HG03108 (cell line): ENCODE measurements at regions not wholly inside any gene's neighbourhood (a gene's known extent, or its start where the extent isn't known, plus 50 kb on each side); places are given as distances from the start of the nearest gene placed in this dataset.

ENCODE experiments used
- ATAC-seq: cut with Tn5 transposase; IDR thresholded peaks from one replicate; pipeline ENCODE4 v1.9.1; 2021; ENCODE audit warnings: moderate library complexity; ENCODE audit not compliant: unreplicated experiment

- ATAC-seq: no peak
Observed at GRCh38 chr10:110431659-110432058, 66.0 kb upstream of the DUSP5 start.

- no peak for ATAC-seq
Observed at GRCh38 chr10:110432084-110432483, 65.6 kb upstream of the DUSP5 start.

GRCh38 chr10:110432814-110433565, 64.7 kb upstream of the DUSP5 start:
- no peak for ATAC-seq

GRCh38 chr10:110433740-110434139, 64.0 kb upstream of the DUSP5 start:
- ATAC-seq: no peak

GRCh38 chr10:110434489-110435096, 63.1 kb upstream of the DUSP5 start:
- no peak for ATAC-seq

GRCh38 chr10:110436554-110437350, 61.0 kb upstream of the DUSP5 start:
- no peak for ATAC-seq

GRCh38 chr10:110437351-110437605, 60.4 kb upstream of the DUSP5 start:
- ATAC-seq: no peak

- no peak for ATAC-seq
Observed at GRCh38 chr10:110437761-110438341, 59.9 kb upstream of the DUSP5 start.

- no peak for ATAC-seq
Observed at GRCh38 chr10:110442746-110443145, 55.0 kb upstream of the DUSP5 start.

GRCh38 chr10:110443239-110444003, 54.3 kb upstream of the DUSP5 start:
- no peak for ATAC-seq

GRCh38 chr10:110444004-110444337, 53.7 kb upstream of the DUSP5 start:
- no peak for ATAC-seq

- ATAC-seq: no peak
Observed at GRCh38 chr10:110445871-110446270, 51.8 kb upstream of the DUSP5 start.

GRCh38 chr10:110446277-110446676, 51.4 kb upstream of the DUSP5 start:
- no peak for ATAC-seq

GRCh38 chr10:110446954-110447608, 50.6 kb upstream of the DUSP5 start:
- no peak for ATAC-seq

GRCh38 chr10:110447886-110448285, 49.8 kb upstream of the DUSP5 start:
- no peak for ATAC-seq
